Activated CD4-positive, alpha-beta T cell treated with anti-CD3 and anti-CD28 coated beads for 1 hour (primary cell): ENCODE measurements at regions not wholly inside any gene's neighbourhood (a gene's known extent, or its start where the extent isn't known, plus 50 kb on each side); places are given as distances from the start of the nearest gene placed in this dataset.
A peak's percentile ranks its signal among the peaks of the same experiment; 100 is the strongest.

Experiments used
- DNase-seq: peaks from one replicate; pipeline ENCODE4 v3.0.0-alpha.2; 2020

GRCh38 chr7:17131983-17132655 lies 166.3 kb upstream of the AHR start:
- DNase-seq = no peak

GRCh38 chr7:17132726-17133125 lies 165.7 kb upstream of the AHR start:
- no peak for DNase-seq

GRCh38 chr7:17133977-17134376 lies 164.5 kb upstream of the AHR start:
- DNase-seq = no peak

GRCh38 chr7:17134786-17135185 lies 163.7 kb upstream of the AHR start:
- no peak for DNase-seq

- no peak for DNase-seq
These were observed 162.3 kb upstream of the AHR start for GRCh38 chr7:17136126-17136525.

GRCh38 chr7:17139081-17139480 lies 159.4 kb upstream of the AHR start:
- no peak for DNase-seq

- no peak for DNase-seq
These were observed 158.0 kb upstream of the AHR start for GRCh38 chr7:17140406-17140805.

- no peak for DNase-seq
These were observed 155.5 kb upstream of the AHR start for GRCh38 chr7:17142831-17143541.

- peak; percentile 38 for DNase-seq
These were observed 154.1 kb upstream of the AHR start for GRCh38 chr7:17144322-17144721.

GRCh38 chr7:17146621-17147020 lies 151.8 kb upstream of the AHR start:
- no peak for DNase-seq

GRCh38 chr7:17147409-17147808 lies 151.0 kb upstream of the AHR start:
- no peak for DNase-seq

GRCh38 chr7:17150018-17150417 lies 148.4 kb upstream of the AHR start:
- no peak for DNase-seq

GRCh38 chr7:17152721-17153120 lies 145.7 kb upstream of the AHR start:
- DNase-seq = no peak

- no peak for DNase-seq
These were observed 144.9 kb upstream of the AHR start for GRCh38 chr7:17153536-17153935.

GRCh38 chr7:17155529-17155928 lies 142.9 kb upstream of the AHR start:
- DNase-seq = no peak

- no peak for DNase-seq
These were observed 140.2 kb upstream of the AHR start for GRCh38 chr7:17158261-17158660.

- DNase-seq = no peak
These were observed 138.9 kb upstream of the AHR start for GRCh38 chr7:17159500-17160037.

- DNase-seq = no peak
These were observed 131.6 kb upstream of the AHR start for GRCh38 chr7:17166824-17167379.

GRCh38 chr7:17168416-17168815 lies 130.0 kb upstream of the AHR start:
- DNase-seq = no peak

- no peak for DNase-seq
These were observed 127.0 kb upstream of the AHR start for GRCh38 chr7:17171427-17171826.

- DNase-seq = no peak
These were observed 122.0 kb upstream of the AHR start for GRCh38 chr7:17176371-17177032.

GRCh38 chr7:17178545-17178944 lies 119.9 kb upstream of the AHR start:
- no peak for DNase-seq

- DNase-seq = no peak
These were observed 117.0 kb upstream of the AHR start for GRCh38 chr7:17181482-17181881.
